Thyroid gland (tissue), 4 donors: ENCODE measurements at regions not wholly inside any gene's neighbourhood (a gene's known extent, or its start where the extent isn't known, plus 50 kb on each side); places are given as distances from the start of the nearest gene placed in this dataset.

Source experiments
- DNase-seq, 2 donors: peaks; one replicate each; pipeline ENCODE4 v3.0.0-alpha.2; 2019
- H3K27ac ChIP-seq, 3 donors: fragments of 200-600 bp; sonication (generic); 1 replicate in 2 of 3; 2 replicates in 1 of 3; pipeline ENCODE4 v1.5.1; 2016 to 2019; ENCODE audit warnings: mild to moderate bottlenecking in 1 of 3, moderate library complexity in 1 of 3
- H3K27me3 ChIP-seq: fragments of 200-600 bp; sonication (generic); one replicate; pipeline ENCODE4 v1.5.1; 2019
- H3K36me3 ChIP-seq, 2 donors: fragments of 200-600 bp; sonication (generic); one replicate each; pipeline ENCODE4 v1.5.1; 2016 to 2019
- H3K4me1 ChIP-seq, 2 donors: fragments of 200-600 bp; sonication (generic); one replicate each; pipeline ENCODE4 v1.5.1; 2017 to 2019
- H3K4me3 ChIP-seq, 3 donors: fragments of 200-600 bp; sonication (generic); replicated peaks in 1 of 3; 1 replicate in 2 of 3; 2 replicates in 1 of 3; pipeline ENCODE4 v1.5.1; 2016; ENCODE audit warnings: mild to moderate bottlenecking in 1 of 3
- H3K9me3 ChIP-seq: fragments of 200-600 bp; sonication (generic); one replicate; pipeline ENCODE4 v1.5.1; 2017
- CTCF ChIP-seq, 6 experiments: fragments of 200-600 bp in 3 of 6; fragments of 450-650 bp in 3 of 6; sonication (generic) in 3 of 6; IDR thresholded peaks; one replicate each; pipeline ENCODE4 v1.5.1; 2016 to 2019; ENCODE audit warnings: antibody characterized with exemption in 6 of 6, mild to moderate bottlenecking in 2 of 6, inconsistent platforms in 1 of 6, moderate library complexity in 1 of 6
- POLR2A ChIP-seq, 2 donors: fragments of 450-650 bp; IDR thresholded peaks; one replicate each; pipeline ENCODE4 v1.6.1; 2017; ENCODE audit warnings: antibody characterized with exemption in 2 of 2, mild to moderate bottlenecking in 2 of 2, moderate library complexity in 1 of 2
- WGBS, 2 donors: methylation state at CpG; one replicate each; pipeline ENCODE4 v1.1.5; 2017; 5-methylcytosine and 5-hydroxymethylcytosine counted together
- intact Hi-C: fragments of 100-400 bp; cut with DNase I; formaldehyde crosslinking; loops from one replicate; pipeline ENCODE4 v1.15.1; 2023

DNA sequence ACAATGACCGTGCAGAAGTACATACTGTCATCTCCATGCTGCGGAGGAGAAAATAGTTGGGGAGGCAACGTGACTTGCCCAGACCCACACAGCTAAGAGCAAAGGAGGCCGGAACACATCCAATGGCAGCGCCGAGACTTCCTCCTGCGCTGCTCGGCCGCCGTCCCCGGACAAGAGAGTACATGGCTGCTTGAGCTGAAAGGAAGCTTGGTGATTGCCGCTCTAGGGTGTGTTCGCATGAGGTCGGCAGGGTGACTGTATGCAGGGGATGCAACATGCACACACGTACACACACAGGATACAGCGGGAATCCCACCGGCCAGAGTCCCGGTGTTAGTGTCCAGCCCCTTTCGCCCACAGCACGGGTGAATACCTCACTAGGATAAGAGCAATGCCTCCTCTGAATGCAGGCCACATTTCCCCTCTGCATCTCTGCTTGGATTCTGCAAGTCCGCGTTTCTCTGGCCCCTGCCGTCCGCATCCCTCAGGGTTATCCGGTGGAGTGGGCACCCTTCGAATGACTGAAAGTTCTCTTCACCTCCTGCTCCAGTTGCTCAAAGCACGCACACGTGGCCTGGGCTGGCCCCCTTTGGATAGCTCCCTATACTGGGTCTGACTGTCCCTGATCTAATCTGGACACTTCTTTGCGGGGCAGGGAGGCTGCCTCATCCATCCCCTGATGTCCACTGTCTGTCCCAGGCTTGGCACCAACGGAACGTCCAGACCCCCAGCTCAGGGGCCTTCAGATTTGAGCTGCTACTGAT, 78.8 kb downstream of the GSC start:
- peaks cover 0 to 5% of the 10 kb centered on the region in 2 donors for H3K4me1 ChIP-seq
- TF ChIP-seq CTCF (IDR thresholded peaks at IDR 0.05) (no peak), POLR2A (IDR thresholded peaks at IDR 0.05) (no peak)
- intact Hi-C loops: loop anchor here (10.0 kb wide), 1 partner anchor 404 kb away; no protein-coding TSS in a partner anchor

GRCh38 chr14:94690486-94690885, 78.3 kb downstream of the SERPINA3 start:
- H3K4me3 ChIP-seq: no peak overlapping the region
- H3K27ac ChIP-seq: no peak overlapping the region
- 82 to 88% methylated on average over 13 to 14 of the region's 14 CpGs for WGBS, 2 donors
- H3K36me3 ChIP-seq: no peaks in the 10 kb centered on the region
- no peak for TF ChIP-seq CTCF (IDR thresholded peaks at IDR 0.05)
- H3K27me3 ChIP-seq: no peaks in the 10 kb centered on the region
- intact Hi-C loops: loop anchor here (10.0 kb wide), 1 partner anchor 404 kb away; no protein-coding TSS in a partner anchor
- no peaks in the 10 kb centered on the region for H3K9me3 ChIP-seq
- H3K4me1 ChIP-seq: peaks cover 0 to 5% of the 10 kb centered on the region in 2 donors
- no peak for DNase-seq

More for the DNA sequence above, 78.8 kb downstream of the GSC start:
- Histone ChIP-seq H3K9me3 (no peaks in the 10 kb centered on the region), H3K27ac (no peak overlapping the region), H3K36me3 (no peaks in the 10 kb centered on the region), H3K4me3 (no peak overlapping the region), H3K27me3 (no peaks in the 10 kb centered on the region)
- DNase-seq: no peak
- WGBS, 2 donors: 92 to 93% methylated on average over 22 to 31 of the region's 31 CpGs

- Histone ChIP-seq H3K27me3 (no peaks in the 10 kb centered on the region), H3K9me3 (no peaks in the 10 kb centered on the region), H3K4me1 (peaks cover 0 to 5% of the 10 kb centered on the region in 2 donors), H3K36me3 (no peaks in the 10 kb centered on the region), H3K27ac (no peak overlapping the region), H3K4me3 (no peak overlapping the region)
- 80 to 86% methylated on average over 18 of the region's 18 CpGs for WGBS, 2 donors
- no peak for DNase-seq
- intact Hi-C loops: loop anchor here (5.0 to 10.0 kb wide), 2 partner anchors 405 to 742 kb away; no protein-coding TSS in a partner anchor
- TF ChIP-seq POLR2A (IDR thresholded peaks at IDR 0.05): no peak
- TF ChIP-seq CTCF (IDR thresholded peaks at IDR 0.05): no peak
Observed at GRCh38 chr14:94689985-94690400, 77.8 kb downstream of the SERPINA3 start.

DNA sequence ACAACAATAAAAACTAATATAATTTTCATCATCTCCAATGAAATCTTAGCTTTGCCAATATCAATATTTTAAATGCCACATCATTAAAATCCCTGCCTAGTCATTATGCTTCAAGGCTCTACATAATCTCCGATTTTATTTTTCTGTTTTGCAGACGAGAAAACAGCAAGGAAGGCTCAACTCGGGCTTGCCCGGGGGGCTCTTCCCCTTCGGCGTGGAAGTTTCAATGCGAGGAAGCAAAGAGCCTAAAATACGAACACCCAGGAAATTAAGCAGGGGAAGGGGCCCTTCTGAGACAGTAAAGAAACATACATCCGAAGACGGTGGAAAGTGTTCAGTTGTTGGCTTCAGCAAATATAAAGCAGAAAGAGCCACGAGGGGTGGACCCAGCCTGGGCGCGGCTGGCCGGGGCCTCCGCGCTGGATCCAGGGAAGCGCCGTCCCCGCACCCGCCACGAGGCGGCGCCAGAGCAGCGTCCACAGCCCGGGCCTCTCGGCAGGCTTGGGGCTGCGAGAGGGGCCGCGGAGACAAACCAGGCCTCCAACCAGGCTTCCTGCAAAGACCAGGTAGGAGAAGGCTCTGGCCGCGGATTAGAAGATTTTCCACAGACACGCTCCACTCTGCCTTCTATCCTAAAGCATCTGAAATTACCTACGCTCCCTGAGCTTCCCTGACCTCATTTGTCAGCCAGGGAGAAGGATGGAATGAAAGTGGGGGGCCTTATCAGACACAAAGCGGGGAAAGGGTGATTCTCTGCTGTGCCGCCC, 77.2 kb downstream of the SERPINA3 start:
- no peaks in the 10 kb centered on the region for H3K27me3 ChIP-seq
- DNase-seq: peak; percentile 53 to 57
- 16 to 19% methylated on average over 35 of the region's 35 CpGs for WGBS, 2 donors
- H3K4me1 ChIP-seq: peaks cover 0 to 5% of the 10 kb centered on the region in 2 donors
- H3K9me3 ChIP-seq: no peaks in the 10 kb centered on the region
- intact Hi-C loops: loop anchor here (5.0 kb wide), 1 partner anchor 743 kb away; no protein-coding TSS in a partner anchor
- H3K27ac ChIP-seq: no peak overlapping the region
- TF ChIP-seq POLR2A (IDR thresholded peaks at IDR 0.05) (no peak), CTCF (IDR thresholded peaks at IDR 0.05) (peak; percentile 71 to 98 (median 88))
- H3K4me3 ChIP-seq: no peak overlapping the region
- no peaks in the 10 kb centered on the region for H3K36me3 ChIP-seq
